GM12874 (cell line): ENCODE measurements at regions not wholly inside any gene's neighbourhood (a gene's known extent, or its start where the extent isn't known, plus 50 kb on each side); places are given as distances from the start of the nearest gene placed in this dataset.

ENCODE experiments used
- CTCF ChIP-seq: IDR thresholded peaks from 2 replicates; pipeline ENCODE4 v1.5.1; 2011; ENCODE audit warnings: low read depth, mild to moderate bottlenecking, control low read depth, low read length, moderate library complexity; ENCODE audit not compliant: insufficient read depth

- peak; percentile 52; the same call in 1 of the 2 replicates for TF ChIP-seq CTCF
Observed at GRCh38 chr14:95452176-95452892, 64.1 kb downstream of the SYNE3 start.

- TF ChIP-seq CTCF: no peak
Observed at GRCh38 chr14:95449131-95449530, 67.3 kb downstream of the SYNE3 start.

GRCh38 chr14:95446470-95446869, 70.0 kb downstream of the SYNE3 start:
- TF ChIP-seq CTCF: no peak

- no peak for TF ChIP-seq CTCF
Observed at GRCh38 chr14:95445676-95446075, 70.8 kb downstream of the SYNE3 start.

- TF ChIP-seq CTCF: no peak
Observed at GRCh38 chr14:95445161-95445560, 71.3 kb downstream of the SYNE3 start.

- TF ChIP-seq CTCF: no peak
Observed at GRCh38 chr14:95444132-95445129, 72.0 kb downstream of the SYNE3 start.

GRCh38 chr14:95442633-95443021, 73.8 kb downstream of the SYNE3 start:
- peak; percentile 88 for TF ChIP-seq CTCF
